RPMI7951 (cell line): ENCODE measurements at regions not wholly inside any gene's neighbourhood (a gene's known extent, or its start where the extent isn't known, plus 50 kb on each side); places are given as distances from the start of the nearest gene placed in this dataset.
"Not testable (repeated sequence)": the region's sequence is repeated elsewhere in the genome, so short reads cannot be mapped to it uniquely, and the experiment has no call there.

Source experiments
- DNase-seq: peaks from one replicate; pipeline ENCODE4 v3.0.0-alpha.2; 2012; ENCODE audit warnings: low read depth

DNA sequence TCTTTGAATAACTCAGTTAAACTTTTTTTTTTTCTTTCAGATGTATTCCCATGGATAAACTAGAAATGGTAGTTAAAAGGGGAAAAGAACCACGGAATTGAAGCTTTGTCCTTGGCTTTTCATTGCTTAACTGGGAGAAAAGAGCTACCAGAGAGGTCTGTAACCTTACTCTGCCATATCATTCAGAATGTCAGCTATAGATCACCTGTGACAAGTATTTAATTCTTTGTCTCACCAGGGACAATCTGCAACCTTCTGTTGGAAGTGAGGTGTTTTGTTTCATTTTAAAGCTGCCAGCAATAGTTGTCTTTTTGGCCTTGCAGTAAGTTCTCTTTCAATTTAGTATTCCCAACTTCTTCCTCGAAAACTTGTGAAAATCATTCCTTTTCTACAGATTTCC, 618.4 kb downstream of the FRK start:
- no peak for DNase-seq

DNA sequence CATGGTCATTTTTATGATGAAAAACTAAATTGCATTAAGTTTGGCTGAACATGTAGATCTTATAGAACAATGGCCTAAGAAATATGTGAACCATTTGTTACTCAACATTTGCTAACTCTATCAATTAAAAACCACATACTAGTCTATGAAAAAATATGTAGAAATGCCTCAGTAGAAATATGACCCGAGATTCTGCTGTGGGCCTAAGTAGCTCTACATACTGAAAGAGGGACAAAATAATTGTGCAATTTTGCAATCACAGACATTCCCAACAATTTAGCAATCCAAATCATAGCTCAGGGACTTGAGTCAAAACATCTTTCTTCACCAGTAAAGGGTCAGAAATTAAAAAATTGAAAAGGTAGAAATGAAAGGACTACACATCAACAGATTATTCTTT, 619.0 kb downstream of the FRK start:
- DNase-seq: peak; percentile 4

GRCh38 chr6:115415378-115415777, 645.3 kb downstream of the FRK start:
- no peak for DNase-seq

- DNase-seq: not testable (repeated sequence)
Measured at GRCh38 chr6:115414916-115415315, 645.8 kb downstream of the FRK start.

DNA sequence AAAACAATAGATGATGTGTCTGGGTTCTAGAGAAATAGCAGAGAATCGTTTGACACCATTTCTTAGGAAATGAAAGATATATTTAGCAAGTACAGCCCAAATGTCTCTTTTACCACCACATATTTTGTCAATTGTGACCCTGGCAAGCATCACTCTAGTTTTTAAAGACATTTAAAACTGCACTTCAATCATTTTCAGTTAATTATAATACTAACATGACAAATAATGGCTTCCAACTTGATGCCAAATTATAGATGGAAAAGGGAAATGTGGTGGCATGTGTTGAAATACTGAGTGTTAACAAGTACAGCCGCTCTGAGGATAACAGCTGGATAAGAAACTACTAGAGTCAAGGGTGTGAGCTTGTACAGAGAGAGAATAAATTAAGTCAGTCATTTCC, 648.9 kb downstream of the FRK start:
- DNase-seq: no peak

DNA sequence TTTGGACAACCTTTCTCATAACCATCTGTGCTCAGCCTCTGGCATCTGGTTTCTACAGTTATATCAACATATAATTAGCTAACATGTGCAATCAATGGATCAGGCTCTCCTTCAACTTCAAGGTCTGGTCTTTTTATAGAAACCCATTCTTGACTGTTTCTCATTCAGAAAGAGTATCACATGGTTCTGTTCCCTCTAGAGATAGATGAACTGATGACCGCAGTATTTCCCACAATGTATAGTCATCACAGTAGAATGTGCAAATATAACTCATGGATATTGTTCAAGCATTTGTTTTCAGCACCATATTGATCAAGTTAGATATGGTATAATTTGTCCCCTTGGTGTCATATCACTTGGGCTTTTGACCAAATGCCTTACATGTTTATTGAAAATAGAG, 656.2 kb downstream of the FRK start:
- DNase-seq: peak; percentile 67

DNA sequence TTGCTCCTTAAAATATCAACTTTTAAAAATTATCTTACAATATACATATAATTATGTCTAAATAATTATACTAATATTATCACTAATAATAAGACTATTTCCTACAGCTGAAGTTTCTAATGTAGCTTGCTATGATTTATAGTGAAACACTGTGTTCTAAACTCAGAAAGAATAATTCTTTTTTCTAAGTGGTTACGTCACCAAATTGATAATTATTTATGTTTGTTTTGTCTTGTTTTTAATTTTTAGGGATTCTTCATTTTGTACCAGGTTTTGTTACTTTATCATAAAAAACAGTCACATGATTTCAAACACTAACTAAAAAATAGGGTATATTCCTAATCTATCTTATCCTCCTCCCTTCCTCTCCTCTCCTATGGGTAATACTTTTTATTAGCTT, 662.1 kb downstream of the FRK start:
- no peak for DNase-seq

- no peak for DNase-seq
Measured at GRCh38 chr6:115396112-115396906, 664.4 kb downstream of the FRK start.

- DNase-seq: no peak
Measured at GRCh38 chr6:115393821-115394220, 666.9 kb downstream of the FRK start.

- no peak for DNase-seq
Measured at GRCh38 chr6:115370202-115370601, 690.5 kb downstream of the FRK start.

DNA sequence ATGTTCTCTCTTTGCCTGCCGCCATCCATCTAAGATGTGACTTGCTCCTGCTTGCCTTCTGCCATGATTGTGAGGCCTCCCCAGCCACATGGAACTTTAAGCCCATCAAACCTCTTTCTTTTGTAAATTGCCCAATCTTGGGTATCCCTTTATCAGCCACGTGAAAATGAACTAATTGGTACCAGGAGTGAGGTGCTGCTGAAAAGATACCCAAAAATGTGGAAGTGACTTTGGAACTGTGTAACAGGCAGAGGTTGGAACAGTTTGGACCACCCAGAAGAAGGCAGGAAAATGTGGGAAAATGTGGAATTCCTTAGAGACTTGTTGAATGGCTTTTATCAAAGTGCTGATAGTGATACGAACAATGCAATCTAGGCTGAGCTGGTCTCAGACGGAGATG, 694.9 kb downstream of the FRK start:
- no peak for DNase-seq

- DNase-seq: no peak
Measured at GRCh38 chr6:115363379-115363778, 697.3 kb downstream of the FRK start.

GRCh38 chr6:115362234-115362633, 698.5 kb downstream of the FRK start:
- DNase-seq: no peak

DNA sequence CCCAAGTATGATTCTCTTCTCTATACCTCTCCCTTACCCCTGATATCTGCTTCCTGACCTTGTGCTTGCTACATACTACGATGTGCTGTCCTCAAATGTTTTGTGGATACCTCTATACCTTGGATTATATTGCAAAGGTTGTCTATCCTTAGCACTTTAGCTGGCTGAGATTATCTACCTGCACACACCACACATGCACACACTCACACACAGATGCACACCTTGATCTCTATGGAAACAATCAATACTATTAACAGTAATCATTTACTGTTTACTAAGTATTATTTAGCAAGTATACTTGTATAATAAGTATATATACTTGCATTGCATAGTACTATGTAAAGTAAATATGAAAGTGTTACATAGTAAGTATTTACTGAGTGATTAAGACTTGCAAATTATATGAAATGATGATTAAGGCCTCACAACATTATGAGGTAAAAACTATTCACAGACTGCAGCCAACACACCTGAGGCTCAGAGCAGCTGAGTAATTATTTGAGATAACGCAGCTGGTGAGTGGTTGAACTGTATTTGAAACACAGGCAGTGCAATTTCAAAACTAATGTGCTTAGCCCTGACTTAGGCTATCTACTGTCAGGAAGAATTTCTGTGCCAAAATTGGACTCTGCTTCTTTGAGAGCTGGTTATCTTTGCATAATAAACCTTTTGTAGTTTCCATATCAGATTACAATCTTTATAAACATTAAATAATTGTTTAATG, 699.9 kb downstream of the FRK start:
- no peak for DNase-seq

GRCh38 chr6:115358616-115359015, 702.1 kb downstream of the FRK start:
- DNase-seq: peak; percentile 58

DNA sequence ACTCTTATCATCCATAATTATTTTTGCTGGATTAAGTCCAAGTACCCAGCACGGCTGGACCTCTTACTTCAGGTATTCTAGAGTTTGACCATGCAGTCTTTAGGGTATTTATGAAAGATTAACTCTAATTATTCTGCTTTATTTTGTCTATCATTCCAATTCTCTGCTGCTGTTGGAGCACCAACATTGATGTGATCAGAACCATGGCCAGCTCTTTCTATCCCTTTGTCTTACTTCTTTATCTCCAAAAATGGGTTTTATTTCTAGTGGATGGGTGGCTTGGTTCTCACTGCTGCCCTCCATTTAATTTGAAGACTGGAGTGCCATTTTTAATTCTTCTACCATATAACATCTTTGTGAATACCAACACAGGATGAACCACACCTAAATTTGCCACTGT, 704.3 kb downstream of the FRK start:
- no peak for DNase-seq

- no peak for DNase-seq
Measured at GRCh38 chr6:115323001-115323400, 737.7 kb downstream of the FRK start.

GRCh38 chr6:115319823-115320222, 740.9 kb downstream of the FRK start:
- peak; percentile 5 for DNase-seq

GRCh38 chr6:115310156-115310555, 750.5 kb downstream of the FRK start:
- peak; percentile 11 for DNase-seq

DNA sequence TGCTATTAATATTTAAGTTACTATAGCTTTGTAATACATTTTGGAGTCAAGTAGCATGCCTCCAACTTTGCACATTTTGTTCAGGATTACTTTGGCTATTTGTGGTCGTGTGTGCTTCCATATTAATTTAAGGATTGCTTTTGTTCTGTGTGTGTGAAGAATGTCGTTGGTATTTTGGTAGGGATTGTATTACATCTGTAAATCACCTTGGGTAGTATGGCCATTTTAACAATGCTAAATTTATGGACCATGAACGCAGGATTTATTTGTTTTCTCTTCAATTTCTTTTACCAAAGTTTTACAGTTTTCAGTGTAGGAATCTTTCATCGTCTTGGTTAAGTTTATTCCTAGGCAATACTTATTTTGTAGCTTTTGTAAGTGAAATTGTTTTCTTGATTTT, 758.0 kb downstream of the FRK start:
- no peak for DNase-seq

- no peak for DNase-seq
Measured at GRCh38 chr6:115287467-115287866, 773.2 kb downstream of the FRK start.

DNA sequence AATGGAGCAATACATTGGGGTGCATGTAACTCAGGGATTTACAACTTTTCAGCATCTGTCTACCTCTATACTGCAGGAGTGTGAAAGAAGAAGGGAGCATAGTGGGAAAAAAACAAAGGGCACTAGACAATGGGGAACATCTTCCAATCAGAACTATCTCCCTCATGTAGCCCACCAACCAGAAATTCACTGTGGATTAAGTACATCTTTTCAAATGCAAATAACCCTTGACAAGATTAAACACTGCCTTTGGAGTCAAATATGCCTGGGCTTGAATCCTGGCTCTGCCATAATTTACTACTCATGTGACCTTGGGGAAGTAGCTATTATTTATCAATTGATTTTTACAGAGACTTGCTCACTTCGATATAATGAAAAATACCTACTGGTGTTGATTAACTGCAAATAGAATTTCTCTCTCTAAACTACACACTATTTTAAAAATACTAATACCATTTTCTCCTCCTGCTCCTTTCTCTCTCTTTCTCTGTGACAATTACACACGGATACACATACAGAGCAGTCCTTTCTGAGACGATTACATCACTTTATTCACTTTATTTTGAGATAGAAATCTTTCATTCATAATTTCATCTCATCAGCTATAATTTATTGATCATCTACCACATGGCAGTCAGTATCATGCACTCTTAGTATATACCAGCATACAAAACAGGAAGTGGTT, 783.7 kb downstream of the FRK start:
- no peak for DNase-seq

GRCh38 chr6:115272311-115272710, 788.4 kb downstream of the FRK start:
- no peak for DNase-seq
